ENCODE measurements at regions not wholly inside any gene's neighbourhood (a gene's known extent, or its start where the extent isn't known, plus 50 kb on each side); places are given as distances from the start of the nearest gene placed in this dataset.

DNA sequence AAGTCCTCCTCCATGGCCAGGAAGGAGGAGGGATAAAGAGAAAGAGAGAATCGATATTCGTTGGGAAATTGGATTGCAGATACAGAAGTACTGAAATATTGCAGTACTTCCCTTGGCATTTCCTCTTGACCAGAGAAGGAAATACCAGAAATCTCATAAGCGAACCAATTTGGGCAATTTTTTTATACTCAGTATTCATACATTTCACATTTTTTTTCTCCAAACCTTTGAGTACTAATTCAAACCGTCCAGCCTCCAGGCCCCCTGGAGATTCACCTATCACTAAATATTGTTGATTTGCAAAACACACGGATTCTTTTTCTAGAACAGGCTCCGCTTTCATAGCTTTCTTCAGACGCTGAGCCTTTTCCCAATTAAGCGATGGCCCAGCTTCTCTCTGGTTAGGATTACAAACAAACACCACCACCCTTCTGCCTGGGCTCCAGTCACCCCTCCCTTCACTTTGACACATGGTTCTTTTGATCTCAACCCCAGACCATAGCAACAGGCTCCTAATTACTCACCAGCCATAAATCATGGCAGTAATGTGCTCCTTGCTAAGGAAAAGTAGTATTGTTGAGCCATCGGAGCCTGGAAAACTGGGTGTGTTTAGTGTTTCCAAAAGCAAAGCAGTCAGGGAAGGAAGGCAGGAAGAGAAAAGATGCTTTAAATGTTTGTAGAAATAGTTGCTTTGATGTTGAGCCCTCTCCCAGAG is 138.4 kb upstream of the CCDC68 start:
- Mint-ChIP-seq H3K27ac (peak overlapping the region; percentile 6 to 35 (median 6)), H3K9me3 (no peaks in the 10 kb centered on the region), H3K4me1 (peaks cover 32% of the 10 kb centered on the region), H3K27me3 (ENCODE audit: low read depth) (no peaks in the 10 kb centered on the region), H3K36me3 (ENCODE audit: low read depth) (no peaks in the 10 kb centered on the region), H3K4me3 (peak overlapping the region in 1 of 3 experiments; percentile 14)
- TF ChIP-seq, protein P1, sequence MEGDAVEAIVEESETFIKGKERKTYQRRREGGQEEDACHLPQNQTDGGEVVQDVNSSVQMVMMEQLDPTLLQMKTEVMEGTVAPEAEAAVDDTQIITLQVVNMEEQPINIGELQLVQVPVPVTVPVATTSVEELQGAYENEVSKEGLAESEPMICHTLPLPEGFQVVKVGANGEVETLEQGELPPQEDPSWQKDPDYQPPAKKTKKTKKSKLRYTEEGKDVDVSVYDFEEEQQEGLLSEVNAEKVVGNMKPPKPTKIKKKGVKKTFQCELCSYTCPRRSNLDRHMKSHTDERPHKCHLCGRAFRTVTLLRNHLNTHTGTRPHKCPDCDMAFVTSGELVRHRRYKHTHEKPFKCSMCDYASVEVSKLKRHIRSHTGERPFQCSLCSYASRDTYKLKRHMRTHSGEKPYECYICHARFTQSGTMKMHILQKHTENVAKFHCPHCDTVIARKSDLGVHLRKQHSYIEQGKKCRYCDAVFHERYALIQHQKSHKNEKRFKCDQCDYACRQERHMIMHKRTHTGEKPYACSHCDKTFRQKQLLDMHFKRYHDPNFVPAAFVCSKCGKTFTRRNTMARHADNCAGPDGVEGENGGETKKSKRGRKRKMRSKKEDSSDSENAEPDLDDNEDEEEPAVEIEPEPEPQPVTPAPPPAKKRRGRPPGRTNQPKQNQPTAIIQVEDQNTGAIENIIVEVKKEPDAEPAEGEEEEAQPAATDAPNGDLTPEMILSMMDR (IDR thresholded peaks at IDR 0.05; ENCODE audit: unreplicated experiment in 3 of 3) = no peak

DNA sequence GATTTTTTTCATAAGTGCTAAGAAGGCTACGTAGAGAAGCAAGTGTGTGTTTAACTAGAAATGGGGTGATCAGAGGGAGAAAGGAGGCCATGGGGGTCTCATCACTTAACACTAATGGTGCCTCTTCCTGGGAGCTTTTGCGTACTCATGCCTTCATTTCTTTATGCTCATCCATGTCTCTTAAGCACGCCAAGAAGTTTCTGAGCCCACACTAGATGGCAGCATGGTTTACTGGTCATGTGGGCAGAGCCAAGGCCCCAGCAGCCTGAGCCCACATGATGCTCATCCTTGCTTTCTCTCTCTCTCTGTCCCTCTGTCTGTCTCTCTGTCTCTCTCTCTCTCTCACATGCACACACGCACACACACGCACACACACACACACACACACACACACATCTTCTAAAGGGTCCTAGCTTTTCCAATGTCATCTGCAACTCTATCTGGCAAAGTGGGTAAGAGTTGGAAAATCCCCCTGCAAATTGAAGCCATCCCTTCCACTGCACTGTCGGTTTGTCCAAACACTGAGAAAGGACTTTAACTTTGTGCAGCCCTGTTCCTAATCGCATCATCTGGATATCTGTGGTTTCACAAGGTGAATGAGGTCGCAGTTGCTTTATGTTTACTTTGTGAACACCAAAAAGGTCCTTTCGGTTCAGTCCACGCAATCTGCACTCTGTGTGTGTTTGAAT is 137.1 kb upstream of the CCDC68 start:
- no peaks in the 10 kb centered on the region for H3K27me3 Mint-ChIP-seq (ENCODE audit: low read depth)
- no peaks in the 10 kb centered on the region for H3K36me3 Mint-ChIP-seq (ENCODE audit: low read depth)
- no peak overlapping the region for H3K4me3 Mint-ChIP-seq
- H3K4me1 Mint-ChIP-seq = peaks cover 32% of the 10 kb centered on the region
- H3K27ac Mint-ChIP-seq = no peak overlapping the region
- H3K9me3 Mint-ChIP-seq = no peaks in the 10 kb centered on the region
- TF ChIP-seq, protein P1 (IDR thresholded peaks at IDR 0.05; ENCODE audit: unreplicated experiment in 3 of 3) = no peak

DNA sequence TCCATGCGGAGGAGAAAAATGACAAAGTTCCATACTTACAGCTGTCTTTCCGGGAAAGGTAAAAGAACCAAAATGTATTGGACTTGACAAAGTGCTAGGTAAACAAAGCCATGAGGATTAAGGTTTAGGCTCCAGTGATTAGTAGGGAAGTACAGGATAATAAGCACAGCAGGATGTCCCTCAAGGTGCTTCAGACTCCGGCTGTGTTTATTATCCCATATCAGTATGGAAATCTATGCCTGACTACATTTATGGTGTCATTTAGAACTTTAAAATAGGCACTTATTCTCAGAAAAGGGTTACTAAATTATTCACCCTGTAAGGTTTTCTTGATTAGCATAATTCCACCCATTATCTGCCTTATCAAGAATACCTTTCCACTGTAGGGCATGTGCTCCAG is 136.3 kb upstream of the CCDC68 start:
- Mint-ChIP-seq H3K9me3 (no peaks in the 10 kb centered on the region), H3K27me3 (ENCODE audit: low read depth) (no peaks in the 10 kb centered on the region), H3K4me3 (no peak overlapping the region), H3K36me3 (ENCODE audit: low read depth) (no peaks in the 10 kb centered on the region), H3K4me1 (peaks cover 32% of the 10 kb centered on the region), H3K27ac (peak overlapping the region in 1 of 3 experiments; percentile 6)
- TF ChIP-seq, protein P1 (IDR thresholded peaks at IDR 0.05; ENCODE audit: unreplicated experiment in 3 of 3) = no peak

DNA sequence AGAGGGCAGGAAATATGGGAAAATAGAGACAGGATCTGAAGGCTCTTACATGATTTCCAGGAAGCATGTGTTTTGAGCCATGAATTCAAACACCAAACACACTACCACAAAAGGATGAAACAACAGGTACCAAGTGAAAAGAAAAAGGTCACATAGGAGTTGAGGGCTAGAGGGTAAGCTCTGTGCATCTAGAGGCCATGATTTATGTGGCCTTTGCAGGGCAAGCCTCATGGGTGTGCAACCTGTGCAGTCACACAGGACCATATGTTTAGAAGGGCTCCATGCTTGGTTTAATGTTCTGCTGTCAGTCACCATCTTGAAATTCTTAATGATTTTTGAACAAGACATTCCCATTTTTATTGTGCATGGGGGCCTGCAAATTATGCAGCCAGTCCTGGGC is 134.5 kb upstream of the CCDC68 start:
- TF ChIP-seq, protein P1 (IDR thresholded peaks at IDR 0.05; ENCODE audit: unreplicated experiment in 3 of 3) = no peak
- no peaks in the 10 kb centered on the region for H3K36me3 Mint-ChIP-seq (ENCODE audit: low read depth)
- no peak overlapping the region for H3K4me3 Mint-ChIP-seq
- H3K27ac Mint-ChIP-seq = no peak overlapping the region
- H3K9me3 Mint-ChIP-seq = no peaks in the 10 kb centered on the region
- no peaks in the 10 kb centered on the region for H3K27me3 Mint-ChIP-seq (ENCODE audit: low read depth)
- H3K4me1 Mint-ChIP-seq = peaks cover 40% of the 10 kb centered on the region

DNA sequence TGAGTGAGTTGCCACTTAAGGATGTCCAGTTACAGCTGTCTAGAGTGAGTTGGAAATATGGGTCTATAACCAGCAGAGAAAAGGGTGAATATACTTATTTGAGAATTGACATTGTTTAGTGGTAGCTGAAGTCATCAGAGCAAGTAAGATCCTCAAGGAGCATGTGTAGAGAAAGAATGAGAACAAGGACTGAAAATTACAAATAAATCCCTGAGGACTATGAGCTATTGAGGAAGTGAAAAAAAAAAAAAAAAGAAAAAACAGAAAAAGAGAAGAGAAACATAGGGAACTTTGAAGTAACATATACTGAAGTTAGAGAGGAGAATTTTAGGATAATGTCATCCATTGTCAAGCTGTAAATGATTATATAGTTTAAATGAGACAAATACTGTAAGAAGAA is 134.0 kb upstream of the CCDC68 start:
- Mint-ChIP-seq H3K27me3 (ENCODE audit: low read depth) (no peaks in the 10 kb centered on the region), H3K36me3 (ENCODE audit: low read depth) (no peaks in the 10 kb centered on the region), H3K4me3 (no peak overlapping the region), H3K27ac (no peak overlapping the region), H3K9me3 (no peaks in the 10 kb centered on the region), H3K4me1 (peaks cover 45% of the 10 kb centered on the region)
- TF ChIP-seq, protein P1 (IDR thresholded peaks at IDR 0.05; ENCODE audit: unreplicated experiment in 3 of 3) = no peak
